ENCODE measurements at regions not wholly inside any gene's neighbourhood (a gene's known extent, or its start where the extent isn't known, plus 50 kb on each side); places are given as distances from the start of the nearest gene placed in this dataset.

DNA sequence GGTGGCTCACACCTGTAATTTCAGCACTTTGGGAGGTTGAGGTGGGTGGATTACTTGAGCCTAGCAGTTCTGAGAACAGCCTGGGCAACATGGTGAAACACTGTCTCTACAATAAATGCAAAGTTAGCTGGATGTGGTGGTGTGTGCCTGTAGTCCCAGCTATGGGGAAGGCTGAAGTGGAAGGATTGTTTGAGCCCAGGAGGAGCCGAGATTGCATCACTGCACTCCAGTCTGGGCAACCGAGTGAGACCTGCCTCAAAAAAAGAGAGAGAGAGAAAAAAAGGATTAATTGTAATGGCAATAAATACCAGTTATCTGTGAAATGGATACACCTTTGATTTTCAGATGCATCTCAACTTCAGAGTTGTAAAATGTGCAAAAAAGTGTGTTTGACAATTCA lies 58.8 kb downstream of the SPRY1 start:
- DNase-seq (ENCODE audit: low spot score), result no peak

DNA sequence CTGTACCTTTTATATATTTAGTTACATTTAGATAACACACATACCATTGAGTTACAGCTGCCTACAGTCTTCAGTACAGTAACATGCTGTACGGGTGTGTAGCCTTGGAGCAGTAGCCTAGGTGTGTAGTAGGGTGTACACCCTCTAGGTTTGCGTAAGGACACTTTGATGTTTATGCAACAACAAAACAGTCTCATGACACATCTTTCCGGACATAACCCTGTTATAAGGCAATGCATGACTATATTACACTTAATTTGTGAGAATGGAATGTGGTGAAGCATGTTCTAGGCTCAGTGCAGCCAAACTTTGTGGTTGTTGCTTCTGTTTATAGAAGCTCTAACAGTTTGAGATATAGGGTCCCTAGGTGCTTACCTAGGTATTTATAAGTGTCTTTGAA lies 65.4 kb downstream of the SPRY1 start:
- no peak for DNase-seq (ENCODE audit: low spot score)

DNA sequence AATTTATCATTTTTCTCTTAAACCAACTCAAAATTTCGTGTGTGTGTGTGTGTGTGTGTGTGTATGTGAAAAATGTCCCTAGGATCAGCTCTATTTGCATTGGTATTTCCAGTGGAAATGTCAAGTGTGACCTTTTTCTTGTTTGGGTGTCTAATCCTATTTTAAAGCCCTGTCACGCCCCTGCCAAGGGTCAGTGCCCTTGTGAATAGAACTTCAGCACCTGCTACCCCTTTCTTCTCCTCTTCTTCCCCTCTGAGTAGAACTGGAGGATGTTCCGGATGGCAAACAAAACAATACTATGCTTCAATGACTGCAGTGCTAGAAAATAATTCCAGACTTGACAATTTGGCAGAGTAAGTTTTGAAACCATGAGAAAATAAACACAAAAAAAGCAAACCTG lies 67.3 kb downstream of the SPRY1 start:
- no peak for DNase-seq (ENCODE audit: low spot score)

DNA sequence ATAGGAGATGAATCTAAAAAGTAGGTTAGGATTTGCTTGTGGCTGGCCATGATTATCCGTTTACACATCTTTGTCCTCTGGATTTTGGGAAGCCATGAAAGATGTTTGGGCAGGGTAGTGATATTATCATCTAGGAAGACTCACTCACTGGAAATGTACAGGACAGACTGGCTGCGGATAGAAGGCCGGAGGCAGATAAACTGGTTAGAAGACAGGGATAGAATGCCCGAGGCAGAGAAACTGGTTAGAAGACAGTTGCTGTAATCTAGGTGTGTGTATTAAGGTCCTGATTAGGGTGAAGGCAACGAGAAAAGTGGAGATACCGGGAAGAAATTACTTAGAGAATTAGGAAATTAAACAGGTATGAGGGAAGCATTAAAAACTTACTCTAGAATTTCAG lies 68.8 kb downstream of the SPRY1 start:
- no peak for DNase-seq (ENCODE audit: low spot score)

DNA sequence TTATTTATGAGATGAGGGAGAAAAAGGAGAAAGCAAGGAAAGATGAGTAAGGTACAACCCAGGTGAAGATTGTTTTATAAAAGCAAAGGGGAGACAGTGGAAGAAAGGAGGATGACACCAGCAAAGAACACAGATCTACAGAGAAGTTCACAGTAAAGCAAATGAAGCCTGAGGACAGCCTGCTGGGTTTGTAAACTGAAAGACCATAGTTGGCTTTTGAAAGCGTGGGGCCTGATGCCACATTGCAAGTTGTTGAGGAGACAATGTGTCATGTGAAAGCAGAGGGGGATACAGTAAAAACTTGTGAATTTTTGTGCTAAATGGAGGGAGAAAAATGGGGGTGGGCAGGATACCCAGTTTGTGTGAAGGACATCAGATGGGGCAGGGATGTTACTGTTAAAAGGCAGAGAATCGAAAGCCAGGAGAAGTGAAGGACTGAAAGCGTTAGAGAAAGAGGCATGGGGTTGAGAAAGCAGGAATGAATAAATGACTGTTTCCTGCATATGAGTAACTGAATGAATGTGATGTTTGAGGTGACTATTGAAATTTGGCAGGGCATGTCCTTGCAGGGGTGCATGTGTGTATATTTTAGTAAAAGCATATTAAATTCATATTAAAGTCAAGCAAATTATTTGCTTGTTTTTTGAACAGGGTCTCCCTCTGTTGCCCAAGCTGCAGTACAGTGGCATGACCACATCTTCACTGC lies 69.6 kb downstream of the SPRY1 start:
- DNase-seq (ENCODE audit: low spot score), result no peak

DNA sequence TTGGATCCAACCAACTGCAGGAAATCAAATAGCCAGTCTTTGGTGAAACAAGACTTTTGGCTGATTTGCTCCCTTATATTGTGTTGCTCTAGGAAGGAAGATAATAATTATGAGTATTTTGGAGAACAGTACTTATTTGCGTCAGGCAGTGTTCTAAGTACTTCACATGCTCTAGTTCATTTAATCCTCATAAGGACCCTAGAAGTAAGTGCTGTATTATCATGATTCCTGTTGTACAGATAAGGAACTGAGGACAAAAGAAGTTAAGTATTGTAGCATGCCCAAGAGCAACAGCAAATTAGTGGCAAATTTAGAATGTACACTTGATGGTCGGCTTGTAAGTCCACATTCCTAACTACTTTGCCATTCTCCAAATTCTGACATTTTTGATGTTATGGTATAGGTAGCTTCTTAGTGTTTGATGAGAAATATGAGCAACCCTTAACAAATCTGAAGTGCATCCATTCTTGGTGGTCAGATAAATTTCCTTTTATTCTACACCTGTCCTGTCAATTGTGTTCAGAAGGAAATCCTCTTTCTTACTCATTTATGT lies 72.0 kb downstream of the SPRY1 start:
- no peak for DNase-seq (ENCODE audit: low spot score)

DNA sequence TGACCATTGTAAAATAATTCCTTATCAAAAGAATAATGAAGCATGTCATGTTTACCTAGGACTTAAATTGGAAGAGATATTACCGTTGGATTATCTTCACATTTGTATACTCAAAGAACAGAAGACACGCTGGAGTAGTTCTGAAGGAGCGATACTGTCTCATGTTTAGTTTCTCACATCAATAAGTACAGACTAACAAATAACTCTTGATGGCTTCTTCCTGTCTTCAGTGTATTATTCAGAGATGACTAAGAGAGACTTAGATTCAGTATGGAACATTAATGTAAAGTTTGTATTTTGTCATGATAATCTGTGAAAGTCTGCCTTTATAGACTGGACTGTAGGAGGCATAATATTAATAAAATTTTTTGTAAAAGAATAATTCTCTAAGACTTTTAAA lies 72.7 kb downstream of the SPRY1 start:
- DNase-seq (ENCODE audit: low spot score), result no peak

DNA sequence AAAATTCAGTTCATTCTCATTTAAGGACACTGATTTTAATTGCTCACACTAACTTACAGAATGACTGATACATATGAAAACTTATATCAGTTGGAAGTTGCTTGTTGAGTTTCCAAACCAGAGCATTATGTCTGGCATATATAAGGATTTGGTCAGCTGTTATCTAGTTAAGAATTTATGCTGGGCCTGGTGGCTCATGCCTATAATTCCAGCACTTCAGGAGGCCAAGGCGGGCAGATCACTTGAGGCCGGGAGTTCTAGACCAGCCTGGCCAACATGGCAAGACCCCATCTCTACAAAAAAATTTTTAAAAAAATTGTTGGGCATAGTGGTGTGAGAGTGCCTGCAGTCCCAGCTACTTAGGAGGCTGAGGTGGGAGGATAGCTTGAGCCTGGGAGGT lies 73.1 kb downstream of the SPRY1 start:
- DNase-seq (ENCODE audit: low spot score), result no peak

DNA sequence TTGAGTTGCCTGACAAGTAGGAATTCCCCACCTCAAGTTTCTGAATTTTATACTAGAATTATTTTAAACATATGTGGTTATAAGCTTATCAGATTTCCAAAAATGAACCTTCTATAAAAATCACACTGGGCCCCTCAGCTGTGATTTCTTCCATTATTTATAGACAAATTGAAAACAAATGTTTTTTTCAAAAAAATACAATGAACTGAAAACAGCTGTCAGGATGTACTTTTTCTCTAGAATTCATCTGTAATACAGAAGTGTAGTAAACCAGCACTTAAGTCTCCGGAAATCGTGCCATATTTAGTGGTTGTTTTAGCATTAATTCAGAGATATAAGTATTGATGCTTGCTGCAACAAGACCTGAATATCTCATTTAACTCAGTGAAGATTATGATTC lies 74.0 kb downstream of the SPRY1 start:
- DNase-seq (ENCODE audit: low spot score), result no peak

DNA sequence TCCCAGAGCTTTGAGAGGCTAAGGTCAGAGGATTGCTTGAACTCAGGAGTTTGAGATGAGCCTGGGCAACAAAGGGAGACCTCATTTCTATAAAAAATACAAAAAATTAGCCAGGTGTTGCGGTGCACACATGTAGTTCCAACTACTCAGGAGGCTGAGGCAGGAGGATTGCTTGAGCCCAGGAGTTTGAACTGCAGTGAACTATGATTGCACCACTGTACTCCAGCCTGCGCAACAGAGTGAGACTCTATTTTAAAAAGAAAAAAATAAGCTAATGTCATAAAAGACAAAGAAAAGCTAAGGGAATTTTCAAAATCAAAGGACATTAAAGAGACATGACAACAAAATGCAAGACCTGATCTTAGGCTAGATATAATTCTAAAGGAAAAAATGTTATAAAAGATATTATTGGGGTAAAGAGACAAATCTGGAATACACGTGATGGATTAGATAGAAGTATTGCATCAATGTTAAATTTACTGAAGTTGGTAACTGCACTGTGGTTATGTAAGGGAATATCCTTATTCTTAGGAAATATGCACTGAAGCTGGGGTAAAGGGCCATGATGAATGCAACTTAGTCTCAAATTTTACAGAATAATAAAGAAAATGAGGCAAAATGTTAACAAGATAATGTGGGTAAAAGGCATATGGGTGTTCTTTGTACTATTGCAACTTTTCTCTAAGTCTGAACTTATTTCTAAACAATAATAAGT lies 75.2 kb downstream of the SPRY1 start:
- no peak for DNase-seq (ENCODE audit: low spot score)

DNA sequence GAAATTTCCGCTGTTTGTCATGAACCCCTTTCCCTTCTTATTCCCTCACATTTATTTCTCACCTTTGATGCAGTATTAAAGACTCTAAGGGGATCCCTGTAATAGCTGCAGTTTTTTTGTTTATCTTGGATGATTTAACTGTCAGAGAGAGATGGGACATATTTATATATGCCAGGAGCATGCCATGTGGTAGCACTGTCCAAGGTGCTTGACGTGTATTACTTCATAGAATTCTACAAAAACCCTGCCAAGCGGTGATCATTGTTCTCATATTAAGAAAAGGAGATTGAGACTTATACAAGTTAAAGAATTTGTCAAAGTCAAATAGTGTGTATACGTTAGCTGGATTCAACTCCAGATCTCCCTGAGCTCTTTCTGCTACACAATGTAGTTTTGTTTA lies 78.2 kb downstream of the SPRY1 start:
- DNase-seq (ENCODE audit: low spot score), result no peak

DNA sequence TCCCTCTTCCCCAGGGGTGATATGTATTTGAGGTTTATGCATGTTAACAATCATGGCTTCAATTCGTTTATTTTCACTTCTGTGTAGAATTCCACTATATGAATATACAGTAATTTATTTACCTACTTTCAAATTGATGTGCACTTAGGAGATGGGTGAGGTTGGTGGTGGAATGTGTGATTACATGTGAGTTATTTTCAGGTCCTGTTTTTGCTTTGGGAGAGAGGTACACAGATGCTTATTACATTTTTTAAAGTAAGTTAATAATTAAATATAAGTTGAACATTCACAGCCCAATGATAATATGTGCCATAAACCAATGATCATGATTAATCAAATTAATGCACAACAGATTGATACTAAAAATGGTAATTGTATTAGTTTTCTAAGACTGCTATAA lies 79.5 kb downstream of the SPRY1 start:
- DNase-seq (ENCODE audit: low spot score), result no peak

DNA sequence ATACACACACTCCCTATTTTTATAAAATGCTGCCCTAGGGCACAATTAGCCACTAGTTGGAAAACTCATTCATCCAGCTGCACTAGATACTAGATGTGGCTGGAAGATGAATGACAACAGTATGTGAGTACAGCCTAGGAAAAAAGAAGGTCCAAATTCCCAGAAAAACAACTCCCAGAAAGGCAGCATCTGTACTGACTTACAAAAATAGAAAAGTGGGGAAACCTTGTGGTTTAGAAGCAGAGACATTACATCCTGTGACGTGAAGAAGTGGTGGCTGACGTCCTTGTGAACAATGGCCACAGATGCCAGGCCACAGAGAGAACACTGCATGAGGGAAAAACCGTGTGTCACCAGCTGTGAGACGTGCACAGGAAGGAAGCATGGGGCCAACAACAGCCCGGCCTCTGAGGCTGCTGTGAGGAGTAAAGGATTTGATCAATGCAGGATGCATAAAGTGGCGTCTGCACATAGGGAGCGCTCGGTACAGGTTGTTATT lies 81.2 kb downstream of the SPRY1 start:
- DNase-seq (ENCODE audit: low spot score), result peak; percentile 12

DNA sequence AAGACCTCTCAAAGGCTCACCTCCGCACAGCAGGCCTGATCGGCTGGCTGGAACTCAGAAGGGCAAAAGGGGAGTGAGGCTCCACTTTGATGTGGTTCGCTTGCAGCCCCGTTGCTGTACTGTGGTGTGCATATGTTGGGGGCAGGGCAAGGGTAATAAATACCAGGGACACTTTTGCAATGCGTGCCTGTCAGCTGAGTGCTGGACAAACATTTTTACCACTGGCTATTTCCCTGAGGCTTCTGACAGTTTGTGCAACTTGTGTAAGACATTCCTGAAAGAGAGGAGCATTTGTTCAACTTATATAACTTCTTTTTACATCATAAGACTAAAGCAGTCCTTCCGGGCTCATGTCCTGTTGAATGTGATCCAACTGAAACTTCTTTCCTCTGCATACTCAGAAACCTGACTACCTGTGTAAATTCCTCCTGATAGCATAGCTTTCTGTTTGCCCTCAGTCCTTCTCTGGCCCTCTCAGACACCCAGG lies 82.3 kb downstream of the SPRY1 start:
- DNase-seq (ENCODE audit: low spot score), result no peak

DNA sequence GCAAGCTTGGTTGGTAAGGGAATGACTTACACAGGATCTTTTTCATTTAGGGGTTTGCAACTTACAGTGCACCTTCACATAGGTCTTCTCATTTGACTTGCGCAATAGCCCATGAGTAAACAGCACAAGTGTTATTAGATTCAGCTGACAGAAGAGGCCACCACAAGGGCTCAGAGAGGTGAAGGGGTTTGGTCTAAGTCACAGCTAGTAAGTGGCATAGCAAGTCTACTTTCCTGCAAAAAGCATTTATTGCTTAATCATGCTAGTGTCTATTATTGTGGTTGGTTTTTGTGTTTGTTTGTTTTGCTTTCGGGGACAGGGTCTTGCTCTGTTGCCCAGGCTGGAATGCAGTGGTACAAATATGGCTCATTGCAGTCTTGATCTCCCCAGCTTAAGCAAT lies 83.3 kb downstream of the SPRY1 start:
- DNase-seq (ENCODE audit: low spot score), result no peak

DNA sequence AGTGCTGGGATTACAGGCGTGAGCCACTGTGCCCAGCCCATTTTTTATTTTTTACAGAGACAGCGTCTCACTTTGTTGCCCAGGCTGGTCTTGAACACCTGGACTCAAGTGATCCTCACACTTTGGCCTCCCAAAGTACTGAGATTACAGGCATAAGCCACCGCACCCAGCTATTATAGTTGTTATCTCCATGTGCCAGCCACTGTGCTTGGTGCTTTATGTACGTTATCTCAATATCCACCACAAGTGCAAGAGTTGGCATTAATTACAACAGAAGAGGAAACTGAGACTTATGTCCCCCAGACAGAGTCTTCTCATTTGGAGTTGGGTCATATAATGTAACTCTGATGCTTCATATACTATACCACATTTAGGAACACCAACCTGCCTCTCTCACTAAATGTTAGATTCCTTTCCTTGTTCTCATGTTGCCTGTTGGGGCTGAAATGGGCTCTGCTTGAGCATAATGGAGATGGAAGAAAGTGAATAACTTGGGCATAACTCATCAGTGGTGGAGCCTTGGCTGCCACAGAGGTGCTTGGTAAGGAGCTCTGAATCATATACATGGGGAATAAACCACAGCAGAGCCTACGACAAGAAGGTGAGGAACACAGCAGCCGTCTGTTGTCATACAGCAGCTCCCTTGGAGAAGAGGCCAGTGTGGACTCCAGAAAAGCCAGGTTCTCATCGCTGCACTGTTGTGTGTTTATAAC lies 84.3 kb downstream of the SPRY1 start:
- no peak for DNase-seq (ENCODE audit: low spot score)

DNA sequence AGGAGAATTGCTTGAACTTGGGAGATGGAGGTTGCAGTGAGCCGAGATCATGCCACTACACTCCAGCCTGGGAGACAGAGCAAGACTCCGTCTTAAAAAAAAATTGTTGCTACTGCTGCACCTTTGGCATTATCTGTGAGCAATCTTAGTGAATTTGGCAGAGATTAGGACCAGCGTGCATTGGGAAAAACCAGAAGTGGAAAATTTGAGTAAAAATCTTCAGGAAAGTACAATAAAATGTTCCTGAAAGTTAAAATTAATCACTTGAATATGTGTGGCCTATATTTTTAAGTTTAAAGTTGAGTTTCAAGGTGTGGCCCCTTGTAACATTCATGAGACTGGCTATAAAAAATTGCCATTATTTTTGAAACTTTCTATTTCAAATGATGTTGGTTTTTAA lies 85.1 kb downstream of the SPRY1 start:
- DNase-seq (ENCODE audit: low spot score), result no peak

DNA sequence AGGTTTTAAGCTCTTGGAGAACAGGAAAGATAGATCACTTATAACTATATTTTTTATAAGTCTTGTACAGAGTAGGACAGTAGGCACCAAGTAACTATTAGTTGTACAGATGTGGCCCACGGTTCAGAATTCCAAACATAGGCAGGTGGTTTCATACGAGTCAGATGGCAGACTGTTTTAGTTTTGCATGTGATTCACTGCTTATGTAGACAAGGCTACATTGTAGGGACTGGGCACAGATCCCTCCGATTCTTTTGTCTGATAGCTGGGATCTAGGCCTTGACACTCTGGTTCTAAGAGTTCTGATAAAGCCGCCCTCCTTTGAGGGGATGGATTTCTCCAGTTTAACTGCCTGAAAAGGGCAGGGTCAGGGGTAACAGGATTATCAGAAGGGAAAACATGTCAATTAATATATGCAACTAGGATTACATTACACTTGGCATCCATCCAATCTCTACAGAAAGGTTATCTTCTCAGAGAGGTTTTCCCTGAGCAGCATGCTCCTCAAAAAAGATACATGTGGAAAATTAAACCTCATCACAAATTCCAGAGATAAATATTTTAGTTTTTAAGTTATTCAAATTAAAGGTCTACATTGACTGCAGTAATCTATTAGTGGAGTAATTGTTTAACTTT lies 87.8 kb downstream of the SPRY1 start:
- no peak for DNase-seq (ENCODE audit: low spot score)

DNA sequence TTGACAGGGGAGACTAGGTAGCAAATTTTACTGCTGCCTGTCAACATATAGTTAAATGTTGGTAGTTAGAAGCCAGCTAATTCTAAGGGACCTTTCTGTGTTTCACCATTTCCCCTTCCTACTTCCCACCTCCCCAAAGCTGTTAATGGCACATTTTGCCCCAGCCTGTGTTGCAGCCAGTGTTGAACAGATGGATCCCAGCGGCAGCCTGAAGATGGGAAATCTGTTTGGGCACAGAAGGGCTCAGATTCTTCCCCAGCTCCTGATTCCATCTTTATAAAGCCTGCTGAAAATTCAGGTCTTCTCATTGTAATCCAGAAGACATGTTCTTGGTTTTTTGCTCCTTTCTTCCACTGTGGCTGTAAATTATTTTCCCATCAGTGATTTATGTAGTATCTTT lies 89.0 kb downstream of the SPRY1 start:
- no peak for DNase-seq (ENCODE audit: low spot score)

DNA sequence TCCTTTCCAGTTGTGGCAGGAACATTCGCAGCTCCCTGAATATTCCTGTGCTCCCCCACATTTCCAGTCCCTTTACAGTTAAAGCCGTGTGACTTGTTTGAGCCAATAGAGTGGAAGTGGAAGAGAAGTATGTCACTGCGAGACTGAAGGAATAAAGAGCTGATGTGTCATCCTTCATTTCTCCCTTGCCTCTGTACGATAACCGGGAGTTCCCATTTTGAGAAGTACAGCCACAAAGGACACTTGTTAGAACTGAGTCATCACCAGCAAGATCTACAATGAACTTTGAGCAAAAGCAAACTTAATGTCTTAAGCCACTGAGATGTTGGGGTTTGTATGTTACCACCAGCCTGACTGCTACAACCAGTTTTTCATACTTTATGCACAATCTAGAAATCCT lies 92.3 kb downstream of the SPRY1 start:
- DNase-seq (ENCODE audit: low spot score), result no peak

DNA sequence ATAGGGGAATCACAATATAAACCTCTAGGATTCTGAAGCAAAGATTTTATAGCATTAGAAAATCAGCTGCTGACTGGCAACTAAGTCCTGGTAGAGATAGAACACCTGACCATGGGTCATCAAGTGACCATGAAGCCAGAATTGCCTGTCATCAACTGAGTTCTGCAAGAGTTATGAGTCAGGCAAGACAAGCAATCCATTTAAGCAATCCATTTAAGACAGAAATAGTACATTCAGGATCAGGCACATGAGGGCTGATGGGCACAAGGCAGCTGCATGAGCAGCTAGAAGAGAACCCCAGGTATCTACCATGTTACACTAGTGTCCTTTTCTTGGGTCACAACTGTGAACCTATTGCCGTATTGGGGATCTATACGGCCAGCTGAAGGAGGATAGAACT lies 98.9 kb downstream of the SPRY1 start:
- DNase-seq (ENCODE audit: low spot score), result no peak

DNA sequence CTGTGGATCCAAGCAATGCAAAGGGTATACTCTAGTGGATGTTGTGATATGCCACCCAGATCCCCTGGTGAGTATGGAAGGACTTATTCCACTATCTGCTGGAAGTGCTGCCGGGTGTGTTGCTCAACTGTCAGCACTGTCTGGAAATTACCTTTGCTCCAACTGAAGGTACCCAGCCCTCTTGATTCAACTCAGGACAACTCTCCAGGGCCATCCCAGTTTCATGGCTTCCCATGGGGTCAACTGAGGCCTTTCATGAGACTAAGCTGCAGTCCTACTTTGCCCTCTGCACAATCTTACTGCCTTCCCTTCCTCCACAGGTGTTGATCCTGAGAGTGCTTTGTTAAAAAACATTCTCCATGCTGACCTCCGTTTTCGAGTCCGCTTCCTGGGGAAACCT lies 99.8 kb downstream of the SPRY1 start:
- no peak for DNase-seq (ENCODE audit: low spot score)
